ENCODE measurements at regions not wholly inside any gene's neighbourhood (a gene's known extent, or its start where the extent isn't known, plus 50 kb on each side); places are given as distances from the start of the nearest gene placed in this dataset.

- TF ChIP-seq CTCF (IDR thresholded peaks at IDR 0.05; ENCODE audit: low read depth, low read length, missing control alignments): no peak
- H3K4me3 ChIP-seq (ENCODE audit: low read depth, low read length): no peak overlapping the region
- no peak for DNase-seq (ENCODE audit: low read depth)
Observed at GRCh38 chr9:14962193-14962882, 52.1 kb upstream of the FREM1 start.

GRCh38 chr9:14961372-14962068, 51.3 kb upstream of the FREM1 start:
- no peak for TF ChIP-seq CTCF (IDR thresholded peaks at IDR 0.05; ENCODE audit: low read depth, low read length, missing control alignments)
- no peak overlapping the region for H3K4me3 ChIP-seq (ENCODE audit: low read depth, low read length)
- DNase-seq (ENCODE audit: low read depth): no peak

- H3K4me3 ChIP-seq (ENCODE audit: low read depth, low read length): no peak overlapping the region
- no peak for DNase-seq (ENCODE audit: low read depth)
Observed at GRCh38 chr9:14960881-14961280, 50.7 kb upstream of the FREM1 start.

More at GRCh38 chr9:14960881-14961280, 50.7 kb upstream of the FREM1 start:
- no peak for TF ChIP-seq CTCF (IDR thresholded peaks at IDR 0.05; ENCODE audit: low read depth, low read length, missing control alignments)
